ENCODE measurements at regions not wholly inside any gene's neighbourhood (a gene's known extent, or its start where the extent isn't known, plus 50 kb on each side); places are given as distances from the start of the nearest gene placed in this dataset.
A peak's percentile ranks its signal among the peaks of the same experiment; 100 is the strongest.

GRCh38 chr21:19712441-19712840, 1285.8 kb upstream of the NCAM2 start:
- no peak for DNase-seq
- WGBS (ENCODE audit: insufficient coverage, low lambda C conversion rate): no CpG with 5 or more reads among the region's 3 CpGs
- Histone ChIP-seq H3K27ac (ENCODE audit: low read length) (no peak overlapping the region), H3K36me3 (ENCODE audit: control insufficient read depth, insufficient read depth, low read length) (no peaks in the 10 kb centered on the region), H3K27me3 (ENCODE audit: control insufficient read depth, insufficient read depth, low read length) (no peaks in the 10 kb centered on the region), H3K4me1 (ENCODE audit: control insufficient read depth, insufficient read depth, low read length) (no peaks in the 10 kb centered on the region), H3K9me3 (ENCODE audit: control insufficient read depth, low read depth, low read length) (peaks cover 3% of the 10 kb centered on the region), H3K4me3 (ENCODE audit: low read length) (no peak overlapping the region)

GRCh38 chr21:19713313-19713712, 1284.9 kb upstream of the NCAM2 start:
- peak; percentile 42 to 69 for DNase-seq
- no peaks in the 10 kb centered on the region for H3K9me3 ChIP-seq (ENCODE audit: control insufficient read depth, low read depth, low read length)

GRCh38 chr21:19724081-19724480, 1274.1 kb upstream of the NCAM2 start:
- DNase-seq: no peak

More at GRCh38 chr21:19713313-19713712, 1284.9 kb upstream of the NCAM2 start:
- Histone ChIP-seq H3K27ac (ENCODE audit: low read length) (no peak overlapping the region), H3K27me3 (ENCODE audit: control insufficient read depth, insufficient read depth, low read length) (no peaks in the 10 kb centered on the region), H3K4me1 (ENCODE audit: control insufficient read depth, insufficient read depth, low read length) (no peaks in the 10 kb centered on the region), H3K4me3 (ENCODE audit: low read length) (no peak overlapping the region), H3K36me3 (ENCODE audit: control insufficient read depth, insufficient read depth, low read length) (no peaks in the 10 kb centered on the region)

GRCh38 chr21:19731251-19731650, 1267.0 kb upstream of the NCAM2 start:
- H3K9me3 ChIP-seq (ENCODE audit: control insufficient read depth, low read depth, low read length): no peaks in the 10 kb centered on the region
- no peaks in the 10 kb centered on the region for H3K36me3 ChIP-seq (ENCODE audit: control insufficient read depth, insufficient read depth, low read length)
- no peak overlapping the region for H3K27ac ChIP-seq (ENCODE audit: low read length)
- DNase-seq: peak; percentile 16 to 42
- 0% methylated on average over 1 of the region's 2 CpGs for WGBS (ENCODE audit: insufficient coverage, low lambda C conversion rate)
- no peaks in the 10 kb centered on the region for H3K4me1 ChIP-seq (ENCODE audit: control insufficient read depth, insufficient read depth, low read length)
- H3K4me3 ChIP-seq (ENCODE audit: low read length): no peak overlapping the region
- no peaks in the 10 kb centered on the region for H3K27me3 ChIP-seq (ENCODE audit: control insufficient read depth, insufficient read depth, low read length)

More at GRCh38 chr21:19724081-19724480, 1274.1 kb upstream of the NCAM2 start:
- no peak overlapping the region for H3K4me3 ChIP-seq (ENCODE audit: low read length)
- peaks cover 3% of the 10 kb centered on the region for H3K9me3 ChIP-seq (ENCODE audit: control insufficient read depth, low read depth, low read length)
- no CpG with 5 or more reads among the region's 1 CpG for WGBS (ENCODE audit: insufficient coverage, low lambda C conversion rate)
- H3K4me1 ChIP-seq (ENCODE audit: control insufficient read depth, insufficient read depth, low read length): no peaks in the 10 kb centered on the region
- no peaks in the 10 kb centered on the region for H3K27me3 ChIP-seq (ENCODE audit: control insufficient read depth, insufficient read depth, low read length)
- H3K36me3 ChIP-seq (ENCODE audit: control insufficient read depth, insufficient read depth, low read length): no peaks in the 10 kb centered on the region
- peak overlapping the region; percentile 0 for H3K27ac ChIP-seq (ENCODE audit: low read length)

- Histone ChIP-seq H3K36me3 (ENCODE audit: control insufficient read depth, insufficient read depth, low read length) (no peaks in the 10 kb centered on the region), H3K27ac (ENCODE audit: low read length) (no peak overlapping the region), H3K27me3 (ENCODE audit: control insufficient read depth, insufficient read depth, low read length) (no peaks in the 10 kb centered on the region), H3K9me3 (ENCODE audit: control insufficient read depth, low read depth, low read length) (no peaks in the 10 kb centered on the region), H3K4me1 (ENCODE audit: control insufficient read depth, insufficient read depth, low read length) (no peaks in the 10 kb centered on the region), H3K4me3 (ENCODE audit: low read length) (no peak overlapping the region)
- no peak for DNase-seq
- 82% methylated on average over 10 of the region's 19 CpGs for WGBS (ENCODE audit: insufficient coverage, low lambda C conversion rate)
These were observed 1238.4 kb upstream of the NCAM2 start for GRCh38 chr21:19759836-19760235.

GRCh38 chr21:19767546-19767945, 1230.7 kb upstream of the NCAM2 start:
- DNase-seq: no peak
- whole genome bisulfite sequencing (ENCODE audit: insufficient coverage, low lambda C conversion rate): 67% methylated on average over 1 of the region's 1 CpG

GRCh38 chr21:19771881-19772280, 1226.3 kb upstream of the NCAM2 start:
- H3K27me3 ChIP-seq (ENCODE audit: control insufficient read depth, insufficient read depth, low read length): no peaks in the 10 kb centered on the region
- no peaks in the 10 kb centered on the region for H3K4me1 ChIP-seq (ENCODE audit: control insufficient read depth, insufficient read depth, low read length)
- H3K36me3 ChIP-seq (ENCODE audit: control insufficient read depth, insufficient read depth, low read length): no peaks in the 10 kb centered on the region
- no peaks in the 10 kb centered on the region for H3K9me3 ChIP-seq (ENCODE audit: control insufficient read depth, low read depth, low read length)
- no peak overlapping the region for H3K27ac ChIP-seq (ENCODE audit: low read length)
- no CpG with 5 or more reads among the region's 2 CpGs for WGBS (ENCODE audit: insufficient coverage, low lambda C conversion rate)
- DNase-seq: no peak
- no peak overlapping the region for H3K4me3 ChIP-seq (ENCODE audit: low read length)

More at GRCh38 chr21:19767546-19767945, 1230.7 kb upstream of the NCAM2 start:
- Histone ChIP-seq H3K27me3 (ENCODE audit: control insufficient read depth, insufficient read depth, low read length) (no peaks in the 10 kb centered on the region), H3K9me3 (ENCODE audit: control insufficient read depth, low read depth, low read length) (no peaks in the 10 kb centered on the region), H3K27ac (ENCODE audit: low read length) (no peak overlapping the region), H3K36me3 (ENCODE audit: control insufficient read depth, insufficient read depth, low read length) (no peaks in the 10 kb centered on the region), H3K4me3 (ENCODE audit: low read length) (no peak overlapping the region), H3K4me1 (ENCODE audit: control insufficient read depth, insufficient read depth, low read length) (no peaks in the 10 kb centered on the region)

- Histone ChIP-seq H3K4me3 (ENCODE audit: low read length) (no peak overlapping the region), H3K4me1 (ENCODE audit: control insufficient read depth, insufficient read depth, low read length) (no peaks in the 10 kb centered on the region), H3K27me3 (ENCODE audit: control insufficient read depth, insufficient read depth, low read length) (no peaks in the 10 kb centered on the region), H3K36me3 (ENCODE audit: control insufficient read depth, insufficient read depth, low read length) (no peaks in the 10 kb centered on the region), H3K27ac (ENCODE audit: low read length) (no peak overlapping the region), H3K9me3 (ENCODE audit: control insufficient read depth, low read depth, low read length) (no peaks in the 10 kb centered on the region)
- 83% methylated on average over 1 of the region's 1 CpG for WGBS (ENCODE audit: insufficient coverage, low lambda C conversion rate)
- DNase-seq: no peak
These were observed 1222.1 kb upstream of the NCAM2 start for GRCh38 chr21:19776076-19776475.

GRCh38 chr21:19781881-19782652, 1216.1 kb upstream of the NCAM2 start:
- no peaks in the 10 kb centered on the region for H3K27me3 ChIP-seq (ENCODE audit: control insufficient read depth, insufficient read depth, low read length)

GRCh38 chr21:19785941-19786340, 1212.3 kb upstream of the NCAM2 start:
- no peaks in the 10 kb centered on the region for H3K4me1 ChIP-seq (ENCODE audit: control insufficient read depth, insufficient read depth, low read length)
- H3K4me3 ChIP-seq (ENCODE audit: low read length): no peak overlapping the region
- no peak overlapping the region for H3K27ac ChIP-seq (ENCODE audit: low read length)
- DNase-seq: no peak
- no peaks in the 10 kb centered on the region for H3K36me3 ChIP-seq (ENCODE audit: control insufficient read depth, insufficient read depth, low read length)
- WGBS (ENCODE audit: insufficient coverage, low lambda C conversion rate): 94% methylated on average over 2 of the region's 3 CpGs
- H3K9me3 ChIP-seq (ENCODE audit: control insufficient read depth, low read depth, low read length): no peaks in the 10 kb centered on the region
- H3K27me3 ChIP-seq (ENCODE audit: control insufficient read depth, insufficient read depth, low read length): no peaks in the 10 kb centered on the region

More at GRCh38 chr21:19781881-19782652, 1216.1 kb upstream of the NCAM2 start:
- Histone ChIP-seq H3K27ac (ENCODE audit: low read length) (no peak overlapping the region), H3K4me1 (ENCODE audit: control insufficient read depth, insufficient read depth, low read length) (no peaks in the 10 kb centered on the region), H3K4me3 (ENCODE audit: low read length) (no peak overlapping the region), H3K36me3 (ENCODE audit: control insufficient read depth, insufficient read depth, low read length) (no peaks in the 10 kb centered on the region), H3K9me3 (ENCODE audit: control insufficient read depth, low read depth, low read length) (no peaks in the 10 kb centered on the region)
- no CpG with 5 or more reads among the region's 7 CpGs for WGBS (ENCODE audit: insufficient coverage, low lambda C conversion rate)
- DNase-seq: no peak

GRCh38 chr21:19792004-19792403, 1206.2 kb upstream of the NCAM2 start:
- no peaks in the 10 kb centered on the region for H3K9me3 ChIP-seq (ENCODE audit: control insufficient read depth, low read depth, low read length)
- no peaks in the 10 kb centered on the region for H3K27me3 ChIP-seq (ENCODE audit: control insufficient read depth, insufficient read depth, low read length)
- no peak overlapping the region for H3K27ac ChIP-seq (ENCODE audit: low read length)
- H3K4me3 ChIP-seq (ENCODE audit: low read length): no peak overlapping the region
- DNase-seq: no peak
- no peaks in the 10 kb centered on the region for H3K4me1 ChIP-seq (ENCODE audit: control insufficient read depth, insufficient read depth, low read length)
- no peaks in the 10 kb centered on the region for H3K36me3 ChIP-seq (ENCODE audit: control insufficient read depth, insufficient read depth, low read length)
- WGBS (ENCODE audit: insufficient coverage, low lambda C conversion rate): 83% methylated on average over 1 of the region's 4 CpGs
